HTR-8/SVneo (cell line): ENCODE measurements at regions not wholly inside any gene's neighbourhood (a gene's known extent, or its start where the extent isn't known, plus 50 kb on each side); places are given as distances from the start of the nearest gene placed in this dataset.
"Not testable (repeated sequence)": the region's sequence is repeated elsewhere in the genome, so short reads cannot be mapped to it uniquely, and the experiment has no call there.

ENCODE experiments used
- DNase-seq: peaks from one replicate; pipeline ENCODE4 v3.0.0; 2011; ENCODE audit warnings: low spot score, mixed read lengths; ENCODE audit not compliant: insufficient read length
- FAIRE-seq: peaks from 2 replicates; lab custom pipeline; 2011; peaks lifted over from hg19 to GRCh38; lab: Jason Lieb, UNC

GRCh38 chr5:176018598-176018997, 50.5 kb upstream of the THOC3 start:
- not testable (repeated sequence) for FAIRE-seq, DNase-seq

- not testable (repeated sequence) for FAIRE-seq, DNase-seq
Measured at GRCh38 chr5:176020852-176021251, 52.7 kb upstream of the THOC3 start.

GRCh38 chr5:176023535-176023934, 55.4 kb upstream of the THOC3 start:
- not testable (repeated sequence) for DNase-seq, FAIRE-seq

- FAIRE-seq, DNase-seq: not testable (repeated sequence)
Measured at GRCh38 chr5:176029445-176029844, 61.3 kb upstream of the THOC3 start.

- DNase-seq, FAIRE-seq: not testable (repeated sequence)
Measured at GRCh38 chr5:176030361-176031117, 62.4 kb upstream of the THOC3 start.

- not testable (repeated sequence) for DNase-seq, FAIRE-seq
Measured at GRCh38 chr5:176031118-176031510, 63.0 kb upstream of the THOC3 start.

GRCh38 chr5:176033186-176033585, 65.1 kb upstream of the THOC3 start:
- FAIRE-seq, DNase-seq: not testable (repeated sequence)

- not testable (repeated sequence) for DNase-seq
- peak; percentile 74 for FAIRE-seq
Measured at GRCh38 chr5:176034407-176035200, 66.5 kb upstream of the THOC3 start.

GRCh38 chr5:176035201-176035530, 67.1 kb upstream of the THOC3 start:
- not testable (repeated sequence) for DNase-seq, FAIRE-seq

GRCh38 chr5:176035816-176036308, 67.7 kb upstream of the THOC3 start:
- DNase-seq, FAIRE-seq: not testable (repeated sequence)

- DNase-seq, FAIRE-seq: not testable (repeated sequence)
Measured at GRCh38 chr5:176036391-176036790, 68.3 kb upstream of the THOC3 start.

- not testable (repeated sequence) for FAIRE-seq, DNase-seq
Measured at GRCh38 chr5:176037190-176037589, 69.1 kb upstream of the THOC3 start.

- FAIRE-seq: peak; percentile 36
- DNase-seq: not testable (repeated sequence)
Measured at GRCh38 chr5:176040105-176040801, 72.1 kb upstream of the THOC3 start.

GRCh38 chr5:176041248-176041994, 73.3 kb upstream of the THOC3 start:
- FAIRE-seq, DNase-seq: not testable (repeated sequence)

- not testable (repeated sequence) for FAIRE-seq, DNase-seq
Measured at GRCh38 chr5:176042020-176042658, 74.0 kb upstream of the THOC3 start.

- DNase-seq, FAIRE-seq: not testable (repeated sequence)
Measured at GRCh38 chr5:176043252-176043829, 75.2 kb upstream of the THOC3 start.

GRCh38 chr5:176043986-176044385, 75.9 kb upstream of the THOC3 start:
- not testable (repeated sequence) for FAIRE-seq, DNase-seq

GRCh38 chr5:176044431-176044830, 76.3 kb upstream of the THOC3 start:
- FAIRE-seq, DNase-seq: not testable (repeated sequence)

- DNase-seq, FAIRE-seq: not testable (repeated sequence)
Measured at GRCh38 chr5:176045442-176045841, 77.3 kb upstream of the THOC3 start.
